ENCODE measurements at regions not wholly inside any gene's neighbourhood (a gene's known extent, or its start where the extent isn't known, plus 50 kb on each side); places are given as distances from the start of the nearest gene placed in this dataset.

GRCh38 chr4:3871881-3872833 lies 106.0 kb downstream of the ADRA2C start:
- TF ChIP-seq ZFP30 (CRISPR knock-in tag; IDR thresholded peaks at IDR 0.05), result no peak
- no peak for TF ChIP-seq CREB5 (CRISPR knock-in tag; IDR thresholded peaks at IDR 0.05; ENCODE audit: low read depth)
- TF ChIP-seq ARNTL (CRISPR knock-in tag; IDR thresholded peaks at IDR 0.05; ENCODE audit: borderline replicate concordance, low read depth), result no peak
- no peak for TF ChIP-seq ESRRG (CRISPR knock-in tag; IDR thresholded peaks at IDR 0.05)
- TF ChIP-seq RARB (CRISPR knock-in tag; IDR thresholded peaks at IDR 0.05), result no peak
- no peak for TF ChIP-seq CSRNP3 (CRISPR knock-in tag; IDR thresholded peaks at IDR 0.05)
- TF ChIP-seq ZNF8 (CRISPR knock-in tag; IDR thresholded peaks at IDR 0.05), result no peak
- no peak for TF ChIP-seq TSHZ2 (CRISPR knock-in tag; IDR thresholded peaks at IDR 0.05)
- no peak for TF ChIP-seq GLIS3 (CRISPR knock-in tag; IDR thresholded peaks at IDR 0.05)
